A549 (cell line): ENCODE measurements at regions not wholly inside any gene's neighbourhood (a gene's known extent, or its start where the extent isn't known, plus 50 kb on each side); places are given as distances from the start of the nearest gene placed in this dataset.

Experiments
- ATAC-seq, 2 experiments: fragments of 200-7000 bp in 1 of 2; fragments of >200 bp in 1 of 2; cut with Nextera tagmentation in 1 of 2; cut with Tn5 transposase in 1 of 2; 3 replicates each; pipeline versions ENCODE4 v1.8.0 to v1.9.1; 2018 to 2020; ENCODE audit warnings: mild to moderate bottlenecking in 1 of 2, moderate library complexity in 1 of 2
- CTCF ChIA-PET: fragments of 300-600 bp; sonication (Branson Sonifier 250); formaldehyde crosslinking; extraction: SDS; loops from one replicate; lab custom pipeline; 2021; ENCODE audit warnings: antibody characterized with exemption, inconsistent platforms; lab: Yijun Ruan, JAX
- POLR2A ChIA-PET: fragments of 350-600 bp; formaldehyde crosslinking; extraction: SDS; loops from one replicate; lab custom pipeline; 2021; ENCODE audit warnings: antibody characterized with exemption, inconsistent platforms; lab: Yijun Ruan, JAX
- DNase-seq, 2 experiments: peaks; one replicate each; pipeline versions ENCODE4 v3.0.0 to v3.0.0-alpha.2; 2011 to 2016; ENCODE audit warnings: low read depth in 1 of 2, low spot score in 1 of 2
- FAIRE-seq: peaks from 2 replicates; lab custom pipeline; 2011; peaks lifted over from hg19 to GRCh38; lab: Jason Lieb, UNC
- H3K27ac ChIP-seq, 2 experiments: fragments of >200 bp; sonication (Bioruptor Twin); formaldehyde crosslinking; 3 replicates each; pipeline ENCODE4 v1.5.1; 2016 to 2017
- H3K4me1 ChIP-seq: fragments of >200 bp; sonication (Bioruptor Twin); formaldehyde crosslinking; 3 replicates; pipeline ENCODE4 v1.6.1; 2016
- H3K4me2 ChIP-seq: fragments of >200 bp; sonication (Bioruptor Twin); formaldehyde crosslinking; 3 replicates; pipeline ENCODE4 v1.6.1; 2016
- H3K4me3 ChIP-seq: fragments of >200 bp; sonication (Bioruptor Twin); formaldehyde crosslinking; 3 replicates; pipeline ENCODE4 v1.5.1; 2016
- H3K9me3 ChIP-seq: fragments of >200 bp; sonication (Bioruptor Twin); formaldehyde crosslinking; 3 replicates; pipeline ENCODE4 v1.6.1; 2016
- BHLHE40 ChIP-seq: IDR thresholded peaks from 2 replicates; pipeline ENCODE4 v1.6.1; 2012; ENCODE audit warnings: low read depth, low read length, inconsistent platforms
- CHD2 ChIP-seq: fragments of 150-350 bp; IDR thresholded peaks from 2 replicates; pipeline ENCODE4 v1.6.1; 2014; ENCODE audit warnings: low read length; ENCODE audit not compliant: partially characterized antibody
- EP300 ChIP-seq, 2 experiments: fragments of >200 bp; sonication (Bioruptor Twin); formaldehyde crosslinking; IDR thresholded peaks; 2 replicates in 1 of 2; 3 replicates in 1 of 2; pipeline ENCODE4 v1.6.1; 2016 to 2017
- GATA3 ChIP-seq: IDR thresholded peaks from 2 replicates; pipeline ENCODE4 v1.6.1; 2012; ENCODE audit warnings: borderline replicate concordance
- JUN ChIP-seq, 2 experiments: fragments of >200 bp; sonication (Bioruptor Twin); formaldehyde crosslinking; IDR thresholded peaks; 2 replicates in 1 of 2; 3 replicates in 1 of 2; pipeline ENCODE4 v1.6.1; 2016 to 2017
- JUNB ChIP-seq: fragments of >200 bp; sonication (Bioruptor Twin); formaldehyde crosslinking; IDR thresholded peaks from 2 replicates; pipeline ENCODE4 v1.6.1; 2016
- KDM5A ChIP-seq: fragments of 200-600 bp; sonication (generic); IDR thresholded peaks from 2 replicates; pipeline ENCODE4 v1.6.1; 2016; ENCODE audit warnings: antibody characterized with exemption, mild to moderate bottlenecking
- MAFK ChIP-seq: fragments of 450-650 bp; IDR thresholded peaks from 2 replicates; pipeline ENCODE4 v1.6.1; 2014; ENCODE audit not compliant: partially characterized antibody
- SMC3 ChIP-seq: fragments of >200 bp; sonication (Bioruptor Twin); formaldehyde crosslinking; IDR thresholded peaks from 3 replicates; pipeline ENCODE4 v1.6.1; 2018; ENCODE audit warnings: inconsistent platforms
- TP53 ChIP-seq: fragments of 250-450 bp; sonication (Bioruptor Pico); IDR thresholded peaks from 2 replicates; pipeline ENCODE4 v1.5.0; 2021; ENCODE audit warnings: mild to moderate bottlenecking, moderate library complexity
- ZNF302 ChIP-seq: fragments of 250-450 bp; sonication (Bioruptor Pico); IDR thresholded peaks from 2 replicates; pipeline ENCODE4 v1.9.0; 2021; ENCODE audit warnings: inconsistent platforms, mild to moderate bottlenecking, moderate library complexity
- ZSCAN20 ChIP-seq: fragments of 250-450 bp; sonication (Bioruptor Pico); IDR thresholded peaks from 2 replicates; pipeline ENCODE4 v1.8.0; 2022; ENCODE audit warnings: mild to moderate bottlenecking, moderate library complexity
- WGBS: methylation state at CpG from one replicate; pipeline ENCODE4 v1.1.6; 2017; ENCODE audit errors: missing lambda C conversion rate; 5-methylcytosine and 5-hydroxymethylcytosine counted together
- TF ChIP-seq, protein P1 (sequence below): fragments of >200 bp; sonication (Bioruptor Twin); formaldehyde crosslinking; IDR thresholded peaks from 3 replicates; pipeline ENCODE4 v1.6.1; 2016
- TF ChIP-seq, protein P2 (sequence below): fragments of >200 bp; sonication (Bioruptor Twin); formaldehyde crosslinking; IDR thresholded peaks from 3 replicates; pipeline ENCODE4 v1.5.1; 2016
- TF ChIP-seq, protein P3 (sequence below): IDR thresholded peaks from 2 replicates; pipeline ENCODE4 v1.6.1; 2012

DNA sequence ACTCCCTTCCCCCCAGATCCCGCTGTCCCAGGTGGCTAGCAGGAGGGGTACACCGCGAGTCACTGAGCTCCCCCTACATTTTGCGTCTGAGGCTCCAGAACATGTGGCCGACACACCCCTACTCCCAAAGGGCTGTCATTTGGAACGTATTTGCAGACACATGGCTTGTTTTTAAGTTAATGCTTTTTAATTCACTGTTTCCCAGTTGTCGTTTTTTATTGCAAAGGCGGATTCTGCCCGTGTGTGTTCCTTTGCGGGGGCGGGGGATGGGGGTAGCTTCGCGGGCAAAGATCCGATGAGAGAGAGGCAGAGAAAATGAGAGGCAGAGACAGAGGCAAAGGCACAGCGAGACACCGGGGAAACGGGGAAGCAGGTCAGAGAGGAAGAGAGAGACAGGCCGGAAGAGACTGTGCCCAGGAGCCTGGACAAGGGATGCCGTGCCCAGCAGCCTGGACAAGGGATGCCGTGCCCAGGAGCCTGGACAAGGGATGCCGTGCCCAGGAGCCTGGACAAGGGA is 270.2 kb downstream of the FOXD2 start:
- CTCF ChIA-PET, result interaction anchor here (1.0 to 13.2 kb wide), 3 partner anchors 88 to 275 kb away, joined by 3 to 296 read pairs (median 52); partner anchors contain the start of gene FOXD2
- POLR2A ChIA-PET, result interaction anchor here (1.8 kb wide), 1 partner anchor 270 kb away, joined by 13 read pairs; the partner anchor contains the start of gene FOXD2
- no peak for FAIRE-seq

DNA sequence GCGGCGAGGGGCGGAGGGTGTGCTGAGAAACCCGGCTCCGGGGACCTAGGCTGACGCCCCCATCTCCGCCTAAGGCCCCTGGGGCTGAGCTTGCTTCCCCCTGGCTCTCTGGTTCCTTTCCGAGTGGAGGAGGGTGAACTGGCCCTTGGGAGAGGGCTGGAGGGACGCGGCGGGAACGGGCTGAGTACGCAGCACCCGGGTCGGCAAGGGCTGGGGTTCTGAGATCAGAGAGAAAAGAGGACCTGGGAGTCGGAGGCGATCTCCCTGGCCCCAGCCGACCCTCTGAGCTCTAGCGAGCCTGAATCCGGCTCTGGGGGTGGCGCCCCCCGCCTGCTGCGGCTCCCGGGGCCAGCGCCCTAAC is 270.8 kb downstream of the FOXD2 start:
- H3K4me2 ChIP-seq, result peak overlapping the region; percentile 93
- 83% methylated on average over 15 of the region's 25 CpGs for WGBS

More for the DNA sequence above, 270.2 kb downstream of the FOXD2 start:
- H3K4me1 ChIP-seq, result peaks cover 12% of the 10 kb centered on the region; the same call in 2 of the 3 replicates
- WGBS, result 90% methylated on average over 21 of the region's 21 CpGs
- H3K4me2 ChIP-seq, result no peak overlapping the region
- TF ChIP-seq, protein P1, sequence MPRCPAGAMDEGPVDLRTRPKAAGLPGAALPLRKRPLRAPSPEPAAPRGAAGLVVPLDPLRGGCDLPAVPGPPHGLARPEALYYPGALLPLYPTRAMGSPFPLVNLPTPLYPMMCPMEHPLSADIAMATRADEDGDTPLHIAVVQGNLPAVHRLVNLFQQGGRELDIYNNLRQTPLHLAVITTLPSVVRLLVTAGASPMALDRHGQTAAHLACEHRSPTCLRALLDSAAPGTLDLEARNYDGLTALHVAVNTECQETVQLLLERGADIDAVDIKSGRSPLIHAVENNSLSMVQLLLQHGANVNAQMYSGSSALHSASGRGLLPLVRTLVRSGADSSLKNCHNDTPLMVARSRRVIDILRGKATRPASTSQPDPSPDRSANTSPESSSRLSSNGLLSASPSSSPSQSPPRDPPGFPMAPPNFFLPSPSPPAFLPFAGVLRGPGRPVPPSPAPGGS, result no peak
- TF ChIP-seq, all 56 proteins: peak for 0
- no peak for ATAC-seq
- DNase-seq, result no peak
- H3K27ac ChIP-seq, result no peak overlapping the region
- H3K4me3 ChIP-seq, result no peak overlapping the region
- H3K9me3 ChIP-seq, result no peaks in the 10 kb centered on the region

DNA sequence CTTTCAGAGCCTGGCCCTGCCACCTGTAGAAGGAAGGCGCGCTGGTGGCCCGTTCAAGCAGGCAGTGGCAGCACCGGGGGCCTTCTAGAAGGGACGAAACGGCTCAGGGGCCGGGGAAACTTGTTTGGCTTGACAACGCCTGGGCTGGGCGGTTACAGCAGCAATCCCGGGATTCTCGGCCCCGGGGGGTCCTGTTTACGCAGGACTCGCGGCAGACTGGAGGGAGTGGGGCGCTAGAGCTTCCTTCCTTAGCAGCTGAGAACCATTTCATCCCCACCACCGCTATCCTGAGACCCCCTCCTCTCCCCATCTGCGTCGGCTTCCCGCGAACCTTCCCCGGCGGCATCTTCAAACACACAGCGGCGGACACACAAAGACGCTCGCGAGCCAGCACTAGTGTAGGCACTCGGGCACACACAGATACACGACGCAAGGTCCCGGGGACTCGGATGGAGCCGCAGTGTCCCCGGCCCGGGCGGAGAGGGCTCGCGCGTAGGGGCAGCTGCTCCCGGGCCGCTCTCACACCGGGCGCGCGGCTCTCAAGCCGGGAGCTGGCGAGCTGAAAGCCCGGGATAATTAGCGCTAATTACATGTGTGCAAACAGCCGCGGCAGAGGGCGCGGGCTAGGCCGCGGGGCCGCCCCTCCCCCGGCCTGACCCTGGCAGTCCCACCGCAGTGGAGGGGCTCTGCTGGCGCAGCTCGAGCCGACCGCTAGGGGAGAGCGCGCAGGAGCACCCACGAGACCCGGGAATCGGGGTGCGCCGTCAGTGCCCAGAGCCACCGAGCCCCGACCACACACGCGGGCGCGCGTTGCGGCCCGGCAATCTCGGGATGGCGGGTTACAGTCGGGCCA is 271.4 kb downstream of the FOXD2 start:
- peak; percentile 38 to 74 for DNase-seq
- no peak for FAIRE-seq
- Histone ChIP-seq H3K27ac (peak overlapping the region; percentile 69 to 87), H3K4me2 (peak overlapping the region; percentile 93), H3K9me3 (no peaks in the 10 kb centered on the region), H3K4me3 (peak overlapping the region; percentile 51), H3K4me1 (peaks cover 12% of the 10 kb centered on the region; the same call in 2 of the 3 replicates)
- ATAC-seq, result peak; percentile 85 to 90
- POLR2A ChIA-PET, result interaction anchor here (1.8 kb wide), 1 partner anchor 271 kb away, joined by 13 read pairs; the partner anchor contains the start of gene FOXD2
- CTCF ChIA-PET, result interaction anchor here (0.7 to 13.2 kb wide), 20 partner anchors 11 to 446 kb away, joined by 3 to 296 read pairs (median 4); partner anchors contain the start of gene FOXD2
- WGBS, result 3% methylated on average over 20 of the region's 82 CpGs
- no peak for TF ChIP-seq ZSCAN20 (CRISPR knock-in tag)
- no peak for TF ChIP-seq GATA3
- TF ChIP-seq, protein P2, sequence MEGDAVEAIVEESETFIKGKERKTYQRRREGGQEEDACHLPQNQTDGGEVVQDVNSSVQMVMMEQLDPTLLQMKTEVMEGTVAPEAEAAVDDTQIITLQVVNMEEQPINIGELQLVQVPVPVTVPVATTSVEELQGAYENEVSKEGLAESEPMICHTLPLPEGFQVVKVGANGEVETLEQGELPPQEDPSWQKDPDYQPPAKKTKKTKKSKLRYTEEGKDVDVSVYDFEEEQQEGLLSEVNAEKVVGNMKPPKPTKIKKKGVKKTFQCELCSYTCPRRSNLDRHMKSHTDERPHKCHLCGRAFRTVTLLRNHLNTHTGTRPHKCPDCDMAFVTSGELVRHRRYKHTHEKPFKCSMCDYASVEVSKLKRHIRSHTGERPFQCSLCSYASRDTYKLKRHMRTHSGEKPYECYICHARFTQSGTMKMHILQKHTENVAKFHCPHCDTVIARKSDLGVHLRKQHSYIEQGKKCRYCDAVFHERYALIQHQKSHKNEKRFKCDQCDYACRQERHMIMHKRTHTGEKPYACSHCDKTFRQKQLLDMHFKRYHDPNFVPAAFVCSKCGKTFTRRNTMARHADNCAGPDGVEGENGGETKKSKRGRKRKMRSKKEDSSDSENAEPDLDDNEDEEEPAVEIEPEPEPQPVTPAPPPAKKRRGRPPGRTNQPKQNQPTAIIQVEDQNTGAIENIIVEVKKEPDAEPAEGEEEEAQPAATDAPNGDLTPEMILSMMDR, result peak; percentile 18; the same call in 1 of the 3 replicates
- TF ChIP-seq SMC3, result 0 out of 3 replicates have a peak, but pooled peaks have one; percentile 16
- TF ChIP-seq, protein P3, sequence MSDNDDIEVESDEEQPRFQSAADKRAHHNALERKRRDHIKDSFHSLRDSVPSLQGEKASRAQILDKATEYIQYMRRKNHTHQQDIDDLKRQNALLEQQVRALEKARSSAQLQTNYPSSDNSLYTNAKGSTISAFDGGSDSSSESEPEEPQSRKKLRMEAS, result 0 out of 2 replicates have a peak, but pooled peaks have one; percentile 41
- no peak for TF ChIP-seq TP53 (CRISPR knock-in tag)
- TF ChIP-seq JUN (IDR thresholded peaks at IDR 0.05), result 0 out of 5 replicates have a peak, but pooled peaks of 1 of the 2 experiments have one; percentile 19

More for the DNA sequence above, 270.8 kb downstream of the FOXD2 start:
- peak overlapping the region; percentile 51; the same call in 2 of the 3 replicates for H3K4me3 ChIP-seq
- DNase-seq (no peak), ATAC-seq (no peak), FAIRE-seq (no peak)
- peak overlapping the region; percentile 69 to 87; a peak in 5 of 6 replicates for H3K27ac ChIP-seq
- POLR2A ChIA-PET, result interaction anchor here (1.8 kb wide), 1 partner anchor 271 kb away, joined by 13 read pairs; the partner anchor contains the start of gene FOXD2
- CTCF ChIA-PET, result interaction anchor here (1.0 to 13.2 kb wide), 8 partner anchors 10 to 319 kb away, joined by 3 to 296 read pairs (median 16); partner anchors contain the start of gene FOXD2
- H3K4me1 ChIP-seq, result peaks cover 12% of the 10 kb centered on the region; the same call in 2 of the 3 replicates
- TF ChIP-seq JUNB, result no peak
- no peak for TF ChIP-seq BHLHE40
- TF ChIP-seq MAFK, result no peak
- TF ChIP-seq EP300 (IDR thresholded peaks at IDR 0.05), result no peak
- TF ChIP-seq CHD2, result no peak
- TF ChIP-seq KDM5A, result no peak
- TF ChIP-seq ZNF302, result no peak
- H3K9me3 ChIP-seq, result no peaks in the 10 kb centered on the region
